SK-N-SH treated with all-trans-retinoic acid at 6 μM for 48 hours (cell line): ENCODE measurements at regions not wholly inside any gene's neighbourhood (a gene's known extent, or its start where the extent isn't known, plus 50 kb on each side); places are given as distances from the start of the nearest gene placed in this dataset.

ENCODE experiments used
- CREB5 ChIP-seq: fragments of 250-450 bp; sonication (Bioruptor Pico); IDR thresholded peaks from 2 replicates; pipeline ENCODE4 v1.5.1; 2020; ENCODE audit warnings: low read depth, mild to moderate bottlenecking, moderate library complexity
- CSDC2 ChIP-seq: fragments of 250-450 bp; sonication (Bioruptor Pico); IDR thresholded peaks from 2 replicates; pipeline ENCODE4 v1.5.0; 2020; ENCODE audit warnings: mild to moderate bottlenecking, moderate library complexity
- GLIS3 ChIP-seq: fragments of 250-450 bp; sonication (Bioruptor Pico); IDR thresholded peaks from 2 replicates; pipeline ENCODE4 v1.5.0; 2020; ENCODE audit warnings: mild to moderate bottlenecking, moderate library complexity
- PATZ1 ChIP-seq: fragments of 250-450 bp; sonication (Bioruptor Pico); IDR thresholded peaks from 2 replicates; pipeline ENCODE4 v1.8.0; 2020; ENCODE audit warnings: mild to moderate bottlenecking, moderate library complexity, borderline replicate concordance
- POU6F1 ChIP-seq: fragments of 250-450 bp; sonication (Bioruptor Pico); IDR thresholded peaks from 2 replicates; pipeline ENCODE4 v1.8.0; 2021; ENCODE audit warnings: low read depth, mild to moderate bottlenecking, moderate library complexity, borderline replicate concordance
- PPARA ChIP-seq: fragments of 250-450 bp; sonication (Bioruptor Pico); IDR thresholded peaks from 2 replicates; pipeline ENCODE4 v1.5.0; 2020; ENCODE audit warnings: mild to moderate bottlenecking, borderline replicate concordance
- RARB ChIP-seq: fragments of 250-450 bp; sonication (Bioruptor Pico); IDR thresholded peaks from 2 replicates; pipeline ENCODE4 v1.8.0; 2021; ENCODE audit warnings: mild to moderate bottlenecking, moderate library complexity
- SNAI2 ChIP-seq: fragments of 250-450 bp; sonication (Bioruptor Pico); IDR thresholded peaks from 2 replicates; pipeline ENCODE4 v1.5.0; 2020; ENCODE audit warnings: mild to moderate bottlenecking, moderate library complexity
- TSHZ2 ChIP-seq: fragments of 250-450 bp; sonication (Bioruptor Pico); IDR thresholded peaks from 2 replicates; pipeline ENCODE4 v1.5.0; 2020; ENCODE audit warnings: mild to moderate bottlenecking, moderate library complexity
- ZC3H10 ChIP-seq: fragments of 250-450 bp; sonication (Bioruptor Pico); IDR thresholded peaks from 2 replicates; pipeline ENCODE4 v1.5.1; 2021; ENCODE audit warnings: mild to moderate bottlenecking, moderate library complexity
- ZFP30 ChIP-seq: fragments of 450-650 bp; formaldehyde crosslinking; IDR thresholded peaks from 2 replicates; pipeline ENCODE4 v1.5.0; 2022; ENCODE audit warnings: mild to moderate bottlenecking, moderate library complexity
- ZNF565 ChIP-seq: fragments of 450-650 bp; formaldehyde crosslinking; conservative IDR thresholded peaks from 2 replicates; pipeline ENCODE4 v1.5.0; 2020; ENCODE audit warnings: low read depth, mild to moderate bottlenecking, moderate library complexity

- TF ChIP-seq PPARA (CRISPR knock-in tag) (no peak), TSHZ2 (CRISPR knock-in tag) (no peak), ZNF565 (CRISPR knock-in tag) (no peak), PATZ1 (CRISPR knock-in tag) (no peak), POU6F1 (no peak), CREB5 (CRISPR knock-in tag) (no peak), RARB (no peak), SNAI2 (CRISPR knock-in tag) (no peak), ZC3H10 (CRISPR knock-in tag) (no peak), ZFP30 (CRISPR knock-in tag) (no peak), GLIS3 (no peak), CSDC2 (CRISPR knock-in tag) (no peak)
Observed at GRCh38 chr12:76246611-76247010, 101.6 kb downstream of the BBS10 start.
